GM12878 (cell line): ENCODE measurements at regions not wholly inside any gene's neighbourhood (a gene's known extent, or its start where the extent isn't known, plus 50 kb on each side); places are given as distances from the start of the nearest gene placed in this dataset.

Source experiments
- ATAC-seq: fragments of 200-7000 bp; cut with Tn5 transposase; 3 replicates; pipeline ENCODE4 v1.9.1; 2020; ENCODE audit warnings: mild to moderate bottlenecking, moderate library complexity
- BruUV-seq: library from RNA; stranded (reverse); fragments of 400-500 nt; replicated peaks from 2 replicates; lab custom pipeline; 2021; lab: Mats Ljungman, UMichigan
- CTCF ChIA-PET: fragments of 300-600 bp; sonication (Branson Sonifier 250); formaldehyde crosslinking; extraction: SDS; loops from one replicate; lab custom pipeline; 2021; ENCODE audit warnings: inconsistent platforms; lab: Yijun Ruan, JAX
- POLR2A ChIA-PET: fragments of 350-600 bp; formaldehyde crosslinking; extraction: SDS; loops from one replicate; lab custom pipeline; 2021; ENCODE audit warnings: inconsistent platforms; lab: Charles Lee
- RAD21 ChIA-PET: fragments of 300-600 bp; sonication (Branson Sonifier 250); formaldehyde crosslinking; loops from one replicate; lab custom pipeline; 2023; ENCODE audit warnings: antibody characterized with exemption; ENCODE audit not compliant: unreplicated experiment; lab: Charles Lee
- SMC1A ChIA-PET: fragments of 300-600 bp; sonication (Branson Sonifier 250); formaldehyde crosslinking; loops from one replicate; lab custom pipeline; 2023; ENCODE audit not compliant: unreplicated experiment, uncharacterized antibody; lab: Charles Lee
- DNase-seq: peaks from one replicate; pipeline ENCODE4 v3.0.0-alpha.2; 2011; ENCODE audit warnings: low read depth, low spot score
- FAIRE-seq: peaks from 3 replicates; lab custom pipeline; 2011; peaks lifted over from hg19 to GRCh38; lab: Jason Lieb, UNC
- H2AFZ ChIP-seq: 2 replicates; pipeline ENCODE4 v1.6.0; 2011; ENCODE audit warnings: low read depth, low read length, control low read depth; ENCODE audit not compliant: control insufficient read depth
- H3K27ac ChIP-seq: 2 replicates; pipeline ENCODE4 v1.5.1; 2011; ENCODE audit warnings: control low read depth; ENCODE audit not compliant: control insufficient read depth, insufficient read depth
- H3K27me3 ChIP-seq, 2 experiments: replicated peaks in 1 of 2; 2 replicates each; pipeline versions ENCODE4 v1.6.0 to v1.6.1; 2011; ENCODE audit warnings: low read length in 1 of 2; ENCODE audit not compliant: control insufficient read depth in 2 of 2, insufficient read depth in 2 of 2
- H3K36me3 ChIP-seq, 2 experiments: 2 replicates each; pipeline ENCODE4 v1.5.1; 2011; ENCODE audit warnings: low read length in 1 of 2; ENCODE audit not compliant: control insufficient read depth in 2 of 2, insufficient read depth in 2 of 2
- H3K4me1 ChIP-seq: 2 replicates; pipeline ENCODE4 v1.6.1; 2011; ENCODE audit warnings: mild to moderate bottlenecking, low read length, moderate library complexity, mixed read lengths; ENCODE audit not compliant: control insufficient read depth, insufficient read depth
- H3K4me2 ChIP-seq: 2 replicates; pipeline ENCODE4 v1.6.0; 2011; ENCODE audit warnings: control low read depth; ENCODE audit not compliant: control insufficient read depth, insufficient read depth
- H3K4me3 ChIP-seq: fragments of 200-600 bp; sonication (generic); 2 replicates; pipeline ENCODE4 v1.5.1; 2016
- H3K79me2 ChIP-seq: 2 replicates; pipeline ENCODE4 v1.6.0; 2011; ENCODE audit warnings: low read length; ENCODE audit not compliant: control insufficient read depth, insufficient read depth
- H3K9ac ChIP-seq: 2 replicates; pipeline ENCODE4 v1.8.0; 2011; ENCODE audit warnings: low read length, control low read depth, mixed read lengths; ENCODE audit not compliant: control insufficient read depth, insufficient read depth
- H3K9me3 ChIP-seq: replicated peaks from 3 replicates; pipeline ENCODE4 v1.5.1; 2011; ENCODE audit warnings: mild to moderate bottlenecking, low read length; ENCODE audit not compliant: control insufficient read depth, insufficient read depth
- H4K20me1 ChIP-seq: 2 replicates; pipeline ENCODE4 v1.6.0; 2011; ENCODE audit not compliant: control insufficient read depth, insufficient read depth
- ATF3 ChIP-seq: IDR thresholded peaks from 2 replicates; pipeline ENCODE4 v1.6.1; 2011; ENCODE audit warnings: low read depth, mild to moderate bottlenecking, low read length, moderate library complexity, borderline replicate concordance; ENCODE audit errors: extremely low read depth
- FOS ChIP-seq: IDR thresholded peaks from 3 replicates; pipeline ENCODE4 v1.6.1; 2011; ENCODE audit warnings: borderline replicate concordance; ENCODE audit not compliant: insufficient read length; ENCODE audit errors: extremely low read depth
- FOXM1 ChIP-seq: IDR thresholded peaks from 2 replicates; pipeline ENCODE4 v1.6.1; 2012; ENCODE audit warnings: low read depth, mild to moderate bottlenecking, inconsistent platforms, low read length, moderate library complexity
- POU2F2 ChIP-seq: IDR thresholded peaks from 3 replicates; pipeline ENCODE4 v1.6.1; 2011; ENCODE audit warnings: low read depth, mild to moderate bottlenecking, low read length, borderline replicate concordance
- RAD51 ChIP-seq: fragments of 450-650 bp; IDR thresholded peaks from 2 replicates; pipeline ENCODE4 v1.6.1; 2016; ENCODE audit warnings: moderate library complexity, mild to moderate bottlenecking, inconsistent platforms
- RCOR1 ChIP-seq: conservative IDR thresholded peaks from 2 replicates; pipeline ENCODE4 v1.6.1; 2012; ENCODE audit warnings: low read depth, low read length, improper control_type of control experiment
- SKIL ChIP-seq: fragments of 450-650 bp; IDR thresholded peaks from 2 replicates; pipeline ENCODE4 v1.6.1; 2017; ENCODE audit warnings: mild to moderate bottlenecking, low read depth, inconsistent platforms; ENCODE audit not compliant: poor library complexity, severe bottlenecking
- SMAD1 ChIP-seq: fragments of 450-650 bp; IDR thresholded peaks from 2 replicates; pipeline ENCODE4 v1.6.1; 2018; ENCODE audit warnings: mild to moderate bottlenecking, low read depth; ENCODE audit not compliant: partially characterized antibody
- SMAD5 ChIP-seq: IDR thresholded peaks from 2 replicates; pipeline ENCODE4 v1.6.1; 2016; ENCODE audit warnings: antibody characterized with exemption, low read depth
- TCF7 ChIP-seq: IDR thresholded peaks from 2 replicates; pipeline ENCODE4 v1.6.1; 2014; ENCODE audit warnings: antibody characterized with exemption, borderline replicate concordance
- WGBS: methylation state at CpG from one replicate; pipeline ENCODE4 v1.1.6; 2016; ENCODE audit warnings: low lambda C conversion rate; ENCODE audit not compliant: insufficient replicate concordance, insufficient coverage; ENCODE audit errors: missing lambda C conversion rate; 5-methylcytosine and 5-hydroxymethylcytosine counted together
- in situ Hi-C: fragments of 300-500 bp; cut with MboI; formaldehyde crosslinking; loops from 9 replicates; pipeline ENCODE4 v1.14.3; 2018; ENCODE audit warnings: mixed read lengths
- intact Hi-C: fragments of 100-400 bp; cut with micrococcal nuclease; formaldehyde crosslinking; loops from one replicate; pipeline ENCODE4 v1.14.2; 2022; ENCODE audit not compliant: unreplicated experiment

- H3K4me3 ChIP-seq: no peak overlapping the region
- no peaks in the 10 kb centered on the region for H3K4me1 ChIP-seq
- FAIRE-seq (no peak), DNase-seq (no peak)
- BruUV-seq: no TSS peak
- in situ Hi-C loops: no loop called here
- no peaks in the 10 kb centered on the region for H3K79me2 ChIP-seq
- POLR2A ChIA-PET: no interaction called here
- TF ChIP-seq ATF3 (no peak), TCF7 (no peak), SMAD5 (no peak), RAD51 (no peak), POU2F2 (no peak), FOXM1 (no peak), RCOR1 (no peak), FOS (no peak), SKIL (no peak), SMAD1 (no peak)
- TF ChIP-seq, all 136 proteins: peak for 0
- no peaks in the 10 kb centered on the region for H3K36me3 ChIP-seq
- SMC1A ChIA-PET: interaction anchor here (0.6 to 1.8 kb wide), 3 partner anchors 14 to 394 kb away, joined by 3 to 6 read pairs (median 3); no protein-coding TSS in a partner anchor
- no peak overlapping the region for H3K27ac ChIP-seq
- RAD21 ChIA-PET: no interaction called here
- H3K27me3 ChIP-seq: no peaks in the 10 kb centered on the region
- no peaks in the 10 kb centered on the region for H3K9me3 ChIP-seq
- no peak for ATAC-seq
- 47% methylated on average over 9 of the region's 9 CpGs for WGBS
- intact Hi-C loops: no loop called here
- H3K9ac ChIP-seq: no peak overlapping the region
- CTCF ChIA-PET: no interaction called here
- H2AFZ ChIP-seq: no peak overlapping the region
- no peak overlapping the region for H3K4me2 ChIP-seq
- no peaks in the 10 kb centered on the region for H4K20me1 ChIP-seq
Measured at GRCh38 chr13:106108346-106108745, 427.1 kb downstream of the EFNB2 start.
